HUES64 (cell line): ENCODE measurements at regions not wholly inside any gene's neighbourhood (a gene's known extent, or its start where the extent isn't known, plus 50 kb on each side); places are given as distances from the start of the nearest gene placed in this dataset.

ENCODE experiments used
- H3K27ac ChIP-seq: 2 replicates; pipeline ENCODE4 v1.7.0; 2013; ENCODE audit warnings: low read depth, low read length, inconsistent platforms
- H3K27me3 ChIP-seq: 2 replicates; pipeline ENCODE4 v1.6.1; 2013; ENCODE audit warnings: mild to moderate bottlenecking, low read length; ENCODE audit not compliant: insufficient read depth
- H3K36me3 ChIP-seq: 2 replicates; pipeline ENCODE4 v1.6.1; 2013; ENCODE audit warnings: mild to moderate bottlenecking, low read length; ENCODE audit not compliant: insufficient read depth
- H3K4me1 ChIP-seq: 2 replicates; pipeline ENCODE4 v1.6.1; 2013; ENCODE audit warnings: mild to moderate bottlenecking, low read length, moderate library complexity; ENCODE audit not compliant: insufficient read depth
- H3K4me3 ChIP-seq: 2 replicates; pipeline ENCODE4 v1.5.1; 2013; ENCODE audit warnings: mild to moderate bottlenecking, low read length, moderate library complexity
- H3K9ac ChIP-seq: 2 replicates; pipeline ENCODE4 v1.6.1; 2013; ENCODE audit warnings: mild to moderate bottlenecking, low read depth, low read length
- H3K9me3 ChIP-seq: 2 replicates; pipeline ENCODE4 v1.6.1; 2013; ENCODE audit warnings: low read depth, low read length; ENCODE audit not compliant: insufficient read depth
- WGBS: fragments of 150-250, 120-280 bp; methylation state at CpG from one replicate; pipeline ENCODE4 v1.1.7; 2013; ENCODE audit warnings: missing lambda C conversion rate; 5-methylcytosine and 5-hydroxymethylcytosine counted together

DNA sequence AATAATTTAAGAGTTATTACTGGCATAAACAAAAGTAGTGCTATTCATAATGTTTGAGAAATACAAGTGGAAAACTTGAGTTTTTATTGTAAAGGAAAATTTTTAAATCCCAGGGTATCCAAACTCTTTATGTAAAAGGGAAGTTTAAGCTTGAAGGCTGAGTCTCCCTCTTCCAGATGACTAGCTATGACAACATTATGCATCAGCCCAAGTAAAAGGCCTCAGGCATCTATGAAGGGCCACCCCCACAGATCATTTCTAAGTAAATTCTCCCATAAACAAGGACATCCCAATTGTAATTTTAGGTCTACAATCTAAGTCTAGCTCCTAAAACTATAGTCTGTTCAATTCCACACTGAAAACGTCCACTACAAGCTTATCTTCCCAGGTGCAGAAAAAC is 166.2 kb upstream of the STEAP1 start:
- Histone ChIP-seq H3K27me3 (peaks cover 5% of the 10 kb centered on the region), H3K36me3 (no peaks in the 10 kb centered on the region), H3K9ac (no peak overlapping the region), H3K4me3 (no peak overlapping the region), H3K27ac (no peak overlapping the region), H3K4me1 (peaks cover 10% of the 10 kb centered on the region), H3K9me3 (0 out of 2 replicates have a peak, but pooled peaks cover 7% of the 10 kb centered on the region)
- 60% methylated on average over 1 of the region's 1 CpG for WGBS

DNA sequence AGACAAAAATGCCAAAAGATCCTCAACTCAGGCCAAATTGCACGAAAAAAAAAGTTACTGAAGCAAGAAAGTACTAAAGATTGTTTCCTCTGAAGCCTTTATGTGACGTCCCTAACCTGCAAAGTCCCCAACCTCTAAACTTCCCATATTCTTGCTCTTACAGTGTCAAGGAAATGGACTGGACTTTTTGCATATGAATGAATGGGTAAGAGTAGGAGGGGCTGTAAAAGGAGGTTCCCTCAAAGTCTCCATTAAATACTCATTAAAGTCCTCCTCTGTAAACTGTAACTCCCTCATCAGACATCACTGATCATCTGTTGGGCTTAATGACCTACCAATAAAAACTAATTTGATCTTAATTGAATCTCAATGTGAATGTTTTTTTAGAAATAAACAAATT is 164.8 kb upstream of the STEAP1 start:
- Histone ChIP-seq H3K4me3 (no peak overlapping the region), H3K27me3 (peaks cover 5% of the 10 kb centered on the region), H3K27ac (no peak overlapping the region), H3K9ac (no peak overlapping the region), H3K4me1 (peaks cover 10% of the 10 kb centered on the region), H3K9me3 (0 out of 2 replicates have a peak, but pooled peaks cover 7% of the 10 kb centered on the region), H3K36me3 (no peaks in the 10 kb centered on the region)
- WGBS = 48% methylated on average over 2 of the region's 2 CpGs

- Histone ChIP-seq H3K4me1 (no peaks in the 10 kb centered on the region), H3K36me3 (no peaks in the 10 kb centered on the region), H3K27ac (no peak overlapping the region), H3K9me3 (peaks cover 18% of the 10 kb centered on the region), H3K4me3 (no peak overlapping the region), H3K27me3 (peaks cover 5% of the 10 kb centered on the region), H3K9ac (no peak overlapping the region)
- WGBS = 86% methylated on average over 1 of the region's 1 CpG
Measured at GRCh38 chr7:89994483-89994882, 159.8 kb upstream of the STEAP1 start.

DNA sequence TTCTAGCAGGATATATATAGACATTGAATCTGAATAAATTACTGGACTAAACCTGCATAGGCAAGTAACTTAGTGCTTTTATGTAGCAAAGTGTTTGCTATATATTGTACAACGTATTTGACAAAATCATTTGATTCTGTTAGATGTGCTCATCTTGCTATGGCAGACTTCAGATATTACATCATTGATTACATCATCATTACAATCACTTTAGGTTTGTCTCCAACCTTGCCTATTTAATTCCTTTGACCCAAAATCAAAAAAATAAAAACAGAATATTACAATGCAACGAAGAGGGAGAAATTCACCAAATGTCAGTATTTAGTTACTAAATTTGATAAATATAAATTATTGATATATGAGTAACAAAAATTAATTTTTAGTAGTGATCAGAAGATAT is 155.7 kb upstream of the STEAP1 start:
- WGBS = 89% methylated on average over 1 of the region's 2 CpGs
- no peak overlapping the region for H3K4me3 ChIP-seq
- no peak overlapping the region for H3K27ac ChIP-seq
- no peaks in the 10 kb centered on the region for H3K4me1 ChIP-seq
- H3K9me3 ChIP-seq = peaks cover 16% of the 10 kb centered on the region
- no peaks in the 10 kb centered on the region for H3K27me3 ChIP-seq
- H3K9ac ChIP-seq = no peak overlapping the region
- no peaks in the 10 kb centered on the region for H3K36me3 ChIP-seq

GRCh38 chr7:90005836-90006235 is 148.4 kb upstream of the STEAP1 start:
- Histone ChIP-seq H3K9ac (no peak overlapping the region), H3K36me3 (no peaks in the 10 kb centered on the region), H3K4me1 (peaks cover 14% of the 10 kb centered on the region; the same call in 1 of the 2 replicates), H3K27ac (no peak overlapping the region), H3K4me3 (no peak overlapping the region), H3K27me3 (no peaks in the 10 kb centered on the region), H3K9me3 (peaks cover 11% of the 10 kb centered on the region)
- 54% methylated on average over 2 of the region's 2 CpGs for WGBS

- Histone ChIP-seq H3K9ac (no peak overlapping the region), H3K27ac (no peak overlapping the region), H3K9me3 (peaks cover 7% of the 10 kb centered on the region; the same call in 1 of the 2 replicates), H3K27me3 (no peaks in the 10 kb centered on the region), H3K4me1 (peaks cover 14% of the 10 kb centered on the region; the same call in 1 of the 2 replicates), H3K4me3 (no peak overlapping the region), H3K36me3 (no peaks in the 10 kb centered on the region)
- 77% methylated on average over 3 of the region's 3 CpGs for WGBS
Measured at GRCh38 chr7:90007001-90007654, 147.1 kb upstream of the STEAP1 start.

- no peaks in the 10 kb centered on the region for H3K36me3 ChIP-seq
- no peak overlapping the region for H3K27ac ChIP-seq
- 66% methylated on average over 3 of the region's 3 CpGs for WGBS
- H3K9me3 ChIP-seq = 0 out of 2 replicates have a peak, but pooled peaks cover 7% of the 10 kb centered on the region
- no peaks in the 10 kb centered on the region for H3K27me3 ChIP-seq
- no peak overlapping the region for H3K9ac ChIP-seq
- H3K4me3 ChIP-seq = no peak overlapping the region
- peaks cover 14% of the 10 kb centered on the region; the same call in 1 of the 2 replicates for H3K4me1 ChIP-seq
Measured at GRCh38 chr7:90007831-90008230, 146.4 kb upstream of the STEAP1 start.

GRCh38 chr7:90022213-90022612 is 132.1 kb upstream of the STEAP1 start:
- 85% methylated on average over 1 of the region's 1 CpG for WGBS
- no peaks in the 10 kb centered on the region for H3K4me1 ChIP-seq
- peaks cover 20% of the 10 kb centered on the region; the same call in 1 of the 2 replicates for H3K9me3 ChIP-seq
- H3K27ac ChIP-seq = no peak overlapping the region
- no peak overlapping the region for H3K4me3 ChIP-seq
- no peak overlapping the region for H3K9ac ChIP-seq
- H3K27me3 ChIP-seq = no peaks in the 10 kb centered on the region
- H3K36me3 ChIP-seq = no peaks in the 10 kb centered on the region

GRCh38 chr7:90025771-90026170 is 128.5 kb upstream of the STEAP1 start:
- Histone ChIP-seq H3K4me1 (no peaks in the 10 kb centered on the region), H3K4me3 (no peak overlapping the region), H3K27ac (no peak overlapping the region), H3K27me3 (no peaks in the 10 kb centered on the region), H3K36me3 (no peaks in the 10 kb centered on the region), H3K9me3 (peaks cover 15% of the 10 kb centered on the region; the same call in 1 of the 2 replicates), H3K9ac (no peak overlapping the region)
- 83% methylated on average over 1 of the region's 1 CpG for WGBS

DNA sequence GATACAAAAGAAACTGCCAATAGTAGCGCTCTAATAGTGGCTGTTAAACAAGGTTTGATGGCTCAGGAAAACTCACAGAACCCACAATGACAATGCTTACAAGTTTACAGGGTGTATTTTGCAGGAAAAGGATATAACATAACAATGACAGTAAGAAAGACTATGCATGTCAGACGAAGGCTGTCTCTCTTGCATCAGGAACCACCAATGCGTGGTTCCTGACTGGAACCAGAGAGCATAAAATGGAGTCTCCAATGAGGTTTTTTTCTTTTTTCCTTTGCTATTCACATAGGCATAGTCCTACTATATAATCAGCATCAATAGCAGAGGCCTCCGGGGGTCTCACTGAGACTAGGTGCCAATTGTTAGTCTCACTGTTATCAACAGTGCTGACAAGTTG is 120.4 kb upstream of the STEAP1 start:
- Histone ChIP-seq H3K27ac (no peak overlapping the region), H3K9me3 (no peaks in the 10 kb centered on the region), H3K9ac (no peak overlapping the region), H3K4me3 (no peak overlapping the region), H3K36me3 (no peaks in the 10 kb centered on the region), H3K4me1 (no peaks in the 10 kb centered on the region), H3K27me3 (no peaks in the 10 kb centered on the region)
- 78% methylated on average over 4 of the region's 4 CpGs for WGBS

- WGBS = 87% methylated on average over 3 of the region's 3 CpGs
- H3K9ac ChIP-seq = no peak overlapping the region
Measured at GRCh38 chr7:90053094-90053493, 101.2 kb upstream of the STEAP1 start.

More at GRCh38 chr7:90053094-90053493, 101.2 kb upstream of the STEAP1 start:
- Histone ChIP-seq H3K9me3 (0 out of 2 replicates have a peak, but pooled peaks cover 3% of the 10 kb centered on the region), H3K36me3 (no peaks in the 10 kb centered on the region), H3K4me1 (no peaks in the 10 kb centered on the region), H3K27ac (no peak overlapping the region), H3K4me3 (no peak overlapping the region), H3K27me3 (no peaks in the 10 kb centered on the region)
